DMS53 treated with DMSO at 0.1 percent for 48 hours (cell line): ENCODE measurements at regions not wholly inside any gene's neighbourhood (a gene's known extent, or its start where the extent isn't known, plus 50 kb on each side); places are given as distances from the start of the nearest gene placed in this dataset.

Experiments used
- DNase-seq: peaks from one replicate; lab custom pipeline; 2025; ENCODE audit not compliant: unreplicated experiment; lab: John Stamatoyannopoulos, UW

- no peak for DNase-seq
Observed at GRCh38 chr9:75408391-75408790, 320.1 kb downstream of the OSTF1 start.

- no peak for DNase-seq
Observed at GRCh38 chr9:75410405-75410804, 322.1 kb downstream of the OSTF1 start.

- no peak for DNase-seq
Observed at GRCh38 chr9:75414371-75415160, 326.3 kb downstream of the OSTF1 start.

- DNase-seq, result no peak
Observed at GRCh38 chr9:75417471-75417870, 329.2 kb downstream of the OSTF1 start.

- DNase-seq, result no peak
Observed at GRCh38 chr9:75418518-75418917, 330.2 kb downstream of the OSTF1 start.

- no peak for DNase-seq
Observed at GRCh38 chr9:75422944-75423522, 334.7 kb downstream of the OSTF1 start.

- DNase-seq, result no peak
Observed at GRCh38 chr9:75429531-75430475, 341.5 kb downstream of the OSTF1 start.

- no peak for DNase-seq
Observed at GRCh38 chr9:75431375-75431774, 343.1 kb downstream of the OSTF1 start.

GRCh38 chr9:75432386-75432785 is 344.1 kb downstream of the OSTF1 start:
- DNase-seq, result no peak

GRCh38 chr9:75432888-75433287 is 344.6 kb downstream of the OSTF1 start:
- DNase-seq, result no peak

GRCh38 chr9:75438716-75439115 is 350.4 kb downstream of the OSTF1 start:
- no peak for DNase-seq

- no peak for DNase-seq
Observed at GRCh38 chr9:75440914-75441313, 352.6 kb downstream of the OSTF1 start.

GRCh38 chr9:75445144-75445543 is 356.8 kb downstream of the OSTF1 start:
- DNase-seq, result no peak

GRCh38 chr9:75447281-75447680 is 359.0 kb downstream of the OSTF1 start:
- DNase-seq, result no peak

- DNase-seq, result no peak
Observed at GRCh38 chr9:75448281-75448680, 360.0 kb downstream of the OSTF1 start.

- no peak for DNase-seq
Observed at GRCh38 chr9:75448955-75449354, 360.6 kb downstream of the OSTF1 start.

GRCh38 chr9:75451045-75451444 is 362.7 kb downstream of the OSTF1 start:
- DNase-seq, result no peak

- DNase-seq, result no peak
Observed at GRCh38 chr9:75451505-75451904, 363.2 kb downstream of the OSTF1 start.

- no peak for DNase-seq
Observed at GRCh38 chr9:75452512-75452911, 364.2 kb downstream of the OSTF1 start.

- DNase-seq, result no peak
Observed at GRCh38 chr9:75454043-75454442, 365.7 kb downstream of the OSTF1 start.

GRCh38 chr9:75454891-75455290 is 366.6 kb downstream of the OSTF1 start:
- no peak for DNase-seq
